Peyer's patch (tissue), 4 donors: ENCODE measurements at regions not wholly inside any gene's neighbourhood (a gene's known extent, or its start where the extent isn't known, plus 50 kb on each side); places are given as distances from the start of the nearest gene placed in this dataset.

Source experiments
- POLR2A ChIP-seq, 2 donors: fragments of 450-650 bp; IDR thresholded peaks; one replicate each; pipeline ENCODE4 v1.5.1; 2017; ENCODE audit warnings: antibody characterized with exemption in 2 of 2, mild to moderate bottlenecking in 2 of 2, moderate library complexity in 2 of 2
- TF ChIP-seq, protein P1 (sequence below), 6 experiments: fragments of 450-650 bp in 4 of 6; fragments of 200-600 bp in 2 of 6; sonication (generic) in 1 of 6; IDR thresholded peaks; one replicate each; pipeline ENCODE4 v1.5.1; 2017 to 2019; ENCODE audit warnings: antibody characterized with exemption in 6 of 6, mild to moderate bottlenecking in 3 of 6, moderate library complexity in 1 of 6

DNA sequence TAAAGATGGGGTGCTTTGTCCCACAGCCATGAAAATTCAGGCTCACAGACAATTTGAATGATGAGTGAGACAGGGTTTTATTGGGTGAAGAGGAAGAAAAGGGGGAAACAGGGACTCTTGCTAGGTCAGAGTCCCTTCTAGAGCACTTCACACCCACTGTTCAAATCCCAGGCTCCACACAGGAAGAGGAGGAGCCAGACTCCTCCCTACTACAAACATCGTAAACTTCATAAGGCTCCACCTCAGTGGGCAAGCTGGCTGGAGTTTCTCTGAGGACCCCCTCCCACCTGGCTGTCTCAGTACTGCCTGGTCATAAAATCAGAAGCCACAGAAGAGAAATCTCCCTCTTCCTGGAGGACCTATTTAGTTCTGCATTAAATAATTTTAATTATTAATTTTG is 80.3 kb upstream of the KCNMB2 start:
- TF ChIP-seq, protein P1, sequence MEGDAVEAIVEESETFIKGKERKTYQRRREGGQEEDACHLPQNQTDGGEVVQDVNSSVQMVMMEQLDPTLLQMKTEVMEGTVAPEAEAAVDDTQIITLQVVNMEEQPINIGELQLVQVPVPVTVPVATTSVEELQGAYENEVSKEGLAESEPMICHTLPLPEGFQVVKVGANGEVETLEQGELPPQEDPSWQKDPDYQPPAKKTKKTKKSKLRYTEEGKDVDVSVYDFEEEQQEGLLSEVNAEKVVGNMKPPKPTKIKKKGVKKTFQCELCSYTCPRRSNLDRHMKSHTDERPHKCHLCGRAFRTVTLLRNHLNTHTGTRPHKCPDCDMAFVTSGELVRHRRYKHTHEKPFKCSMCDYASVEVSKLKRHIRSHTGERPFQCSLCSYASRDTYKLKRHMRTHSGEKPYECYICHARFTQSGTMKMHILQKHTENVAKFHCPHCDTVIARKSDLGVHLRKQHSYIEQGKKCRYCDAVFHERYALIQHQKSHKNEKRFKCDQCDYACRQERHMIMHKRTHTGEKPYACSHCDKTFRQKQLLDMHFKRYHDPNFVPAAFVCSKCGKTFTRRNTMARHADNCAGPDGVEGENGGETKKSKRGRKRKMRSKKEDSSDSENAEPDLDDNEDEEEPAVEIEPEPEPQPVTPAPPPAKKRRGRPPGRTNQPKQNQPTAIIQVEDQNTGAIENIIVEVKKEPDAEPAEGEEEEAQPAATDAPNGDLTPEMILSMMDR (IDR thresholded peaks at IDR 0.05): no peak
- no peak for TF ChIP-seq POLR2A (IDR thresholded peaks at IDR 0.05)
